A549 (cell line): ENCODE measurements at regions not wholly inside any gene's neighbourhood (a gene's known extent, or its start where the extent isn't known, plus 50 kb on each side); places are given as distances from the start of the nearest gene placed in this dataset.

ENCODE experiments used
- KDM1A ChIP-seq: fragments of 200-600 bp; sonication (generic); IDR thresholded peaks from 2 replicates; pipeline ENCODE4 v1.6.1; 2016; ENCODE audit warnings: low read depth, mild to moderate bottlenecking
- TF ChIP-seq, protein P1 (sequence below): IDR thresholded peaks from 2 replicates; pipeline ENCODE4 v1.6.1; 2012
- TF ChIP-seq, protein P2 (sequence below): fragments of >200 bp; sonication (Bioruptor Twin); formaldehyde crosslinking; IDR thresholded peaks from 3 replicates; pipeline ENCODE4 v1.5.1; 2016

DNA sequence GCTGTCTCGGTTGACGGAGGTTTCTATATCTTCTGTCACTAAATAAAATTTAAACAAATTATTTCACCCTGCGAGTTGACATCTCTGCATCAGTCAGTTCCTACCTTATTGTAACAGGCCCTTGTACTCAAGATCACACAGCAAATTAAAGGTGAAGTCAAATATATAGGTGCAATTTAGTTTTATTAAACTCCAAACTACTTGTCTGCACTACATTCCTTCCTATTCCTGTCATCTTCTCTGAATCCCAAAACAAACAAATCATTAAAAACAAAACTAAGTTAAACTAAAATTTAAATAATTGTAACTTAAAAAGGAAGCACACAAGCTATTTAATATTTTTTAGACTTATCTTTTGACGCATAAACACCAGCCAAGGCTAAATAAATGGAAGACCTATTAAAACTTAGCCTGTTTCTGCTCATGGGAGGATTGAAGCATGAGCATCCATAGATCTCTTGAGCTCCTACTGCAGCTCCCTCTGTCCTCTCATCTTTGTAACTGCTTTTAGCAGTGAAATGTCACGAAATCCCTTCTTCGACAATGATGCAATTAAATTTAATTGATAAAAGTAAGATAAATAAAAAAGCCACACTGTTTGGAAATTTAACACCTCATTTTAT, 1152.3 kb upstream of the GJE1 start:
- TF ChIP-seq, protein P1, sequence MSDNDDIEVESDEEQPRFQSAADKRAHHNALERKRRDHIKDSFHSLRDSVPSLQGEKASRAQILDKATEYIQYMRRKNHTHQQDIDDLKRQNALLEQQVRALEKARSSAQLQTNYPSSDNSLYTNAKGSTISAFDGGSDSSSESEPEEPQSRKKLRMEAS: no peak
- no peak for TF ChIP-seq KDM1A
- TF ChIP-seq, protein P2, sequence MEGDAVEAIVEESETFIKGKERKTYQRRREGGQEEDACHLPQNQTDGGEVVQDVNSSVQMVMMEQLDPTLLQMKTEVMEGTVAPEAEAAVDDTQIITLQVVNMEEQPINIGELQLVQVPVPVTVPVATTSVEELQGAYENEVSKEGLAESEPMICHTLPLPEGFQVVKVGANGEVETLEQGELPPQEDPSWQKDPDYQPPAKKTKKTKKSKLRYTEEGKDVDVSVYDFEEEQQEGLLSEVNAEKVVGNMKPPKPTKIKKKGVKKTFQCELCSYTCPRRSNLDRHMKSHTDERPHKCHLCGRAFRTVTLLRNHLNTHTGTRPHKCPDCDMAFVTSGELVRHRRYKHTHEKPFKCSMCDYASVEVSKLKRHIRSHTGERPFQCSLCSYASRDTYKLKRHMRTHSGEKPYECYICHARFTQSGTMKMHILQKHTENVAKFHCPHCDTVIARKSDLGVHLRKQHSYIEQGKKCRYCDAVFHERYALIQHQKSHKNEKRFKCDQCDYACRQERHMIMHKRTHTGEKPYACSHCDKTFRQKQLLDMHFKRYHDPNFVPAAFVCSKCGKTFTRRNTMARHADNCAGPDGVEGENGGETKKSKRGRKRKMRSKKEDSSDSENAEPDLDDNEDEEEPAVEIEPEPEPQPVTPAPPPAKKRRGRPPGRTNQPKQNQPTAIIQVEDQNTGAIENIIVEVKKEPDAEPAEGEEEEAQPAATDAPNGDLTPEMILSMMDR: no peak
